ENCODE measurements at regions not wholly inside any gene's neighbourhood (a gene's known extent, or its start where the extent isn't known, plus 50 kb on each side); places are given as distances from the start of the nearest gene placed in this dataset.

DNA sequence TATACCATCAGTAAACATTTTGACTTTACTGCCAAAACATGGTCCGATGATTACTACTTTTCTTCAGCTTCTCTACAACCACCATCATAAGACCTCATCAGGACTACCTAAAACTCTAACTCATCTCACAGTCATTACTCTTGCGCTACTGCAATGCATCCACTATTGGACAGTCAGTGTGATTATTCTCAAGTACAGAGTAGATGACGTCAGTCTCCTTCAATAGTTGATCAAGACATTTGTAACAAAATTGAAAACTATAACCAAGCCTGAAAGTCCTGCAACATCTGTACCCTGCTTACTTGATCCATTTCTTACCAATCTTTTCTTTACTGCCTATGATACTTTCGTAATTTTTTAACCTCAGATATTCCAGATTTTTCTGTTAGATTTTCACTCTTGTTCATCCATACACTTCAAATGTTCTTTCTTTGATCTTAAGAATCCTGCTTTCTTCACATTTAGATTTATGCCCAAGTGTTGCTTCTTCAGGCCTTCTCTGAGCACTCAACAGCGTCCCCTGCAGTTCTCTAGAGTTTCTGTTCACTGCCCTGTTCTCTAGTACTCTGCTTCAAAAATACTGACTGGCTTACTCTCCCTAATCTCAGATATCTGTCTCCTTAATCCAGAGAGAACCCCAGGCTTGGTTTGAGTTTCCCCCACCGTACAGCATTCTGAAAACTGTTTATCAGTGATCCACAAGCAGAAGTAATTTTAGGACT, 1517.6 kb downstream of the STIM2 start:
- TF ChIP-seq, protein P1, sequence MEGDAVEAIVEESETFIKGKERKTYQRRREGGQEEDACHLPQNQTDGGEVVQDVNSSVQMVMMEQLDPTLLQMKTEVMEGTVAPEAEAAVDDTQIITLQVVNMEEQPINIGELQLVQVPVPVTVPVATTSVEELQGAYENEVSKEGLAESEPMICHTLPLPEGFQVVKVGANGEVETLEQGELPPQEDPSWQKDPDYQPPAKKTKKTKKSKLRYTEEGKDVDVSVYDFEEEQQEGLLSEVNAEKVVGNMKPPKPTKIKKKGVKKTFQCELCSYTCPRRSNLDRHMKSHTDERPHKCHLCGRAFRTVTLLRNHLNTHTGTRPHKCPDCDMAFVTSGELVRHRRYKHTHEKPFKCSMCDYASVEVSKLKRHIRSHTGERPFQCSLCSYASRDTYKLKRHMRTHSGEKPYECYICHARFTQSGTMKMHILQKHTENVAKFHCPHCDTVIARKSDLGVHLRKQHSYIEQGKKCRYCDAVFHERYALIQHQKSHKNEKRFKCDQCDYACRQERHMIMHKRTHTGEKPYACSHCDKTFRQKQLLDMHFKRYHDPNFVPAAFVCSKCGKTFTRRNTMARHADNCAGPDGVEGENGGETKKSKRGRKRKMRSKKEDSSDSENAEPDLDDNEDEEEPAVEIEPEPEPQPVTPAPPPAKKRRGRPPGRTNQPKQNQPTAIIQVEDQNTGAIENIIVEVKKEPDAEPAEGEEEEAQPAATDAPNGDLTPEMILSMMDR (IDR thresholded peaks at IDR 0.05; ENCODE audit: low read depth, low read length, poor library complexity, severe bottlenecking), result no peak
- TF ChIP-seq EZH2phosphoT487 (IDR thresholded peaks at IDR 0.05; ENCODE audit: borderline replicate concordance, low read length), result no peak

Measured in DOHH2 (cell line).